ENCODE measurements at regions not wholly inside any gene's neighbourhood (a gene's known extent, or its start where the extent isn't known, plus 50 kb on each side); places are given as distances from the start of the nearest gene placed in this dataset.

DNA sequence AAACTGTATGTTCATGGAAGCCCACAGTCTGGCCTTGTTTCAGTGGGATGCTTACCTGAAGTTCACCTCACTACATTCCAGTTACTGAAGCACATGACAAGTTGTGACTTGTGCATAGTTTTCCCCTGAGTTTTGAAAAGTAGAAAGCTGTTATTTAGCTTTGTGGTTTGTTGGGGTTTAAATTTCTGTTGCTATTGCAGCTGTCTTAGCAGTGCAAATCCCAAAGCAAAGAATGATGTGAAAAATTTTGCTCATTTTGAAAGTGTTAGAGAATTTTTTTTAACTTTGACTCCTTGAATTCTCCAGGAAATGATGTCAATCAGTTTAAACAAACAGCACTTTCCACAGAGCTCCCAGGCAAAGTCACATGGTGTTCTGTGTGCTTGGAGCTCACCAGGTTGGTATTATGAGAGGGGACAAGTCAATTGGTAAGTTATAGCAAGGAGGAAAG, 268.4 kb downstream of the ADGRG6 start:
- Histone ChIP-seq H3K4me1 (peaks cover 10 to 22% (median 16%) of the 10 kb centered on the region in 4 donors), H3K27me3 (no peaks in the 10 kb centered on the region), H3K36me3 (no peaks in the 10 kb centered on the region), H3K27ac (peak overlapping the region in 1 of 4 donors; percentile 32), H3K4me3 (no peak overlapping the region), H3K9me3 (no peaks in the 10 kb centered on the region)
- ATAC-seq (ENCODE audit: low FRiP score in 2 of 2), result peak; percentile 35 to 63
- peak in 1 of 2 donors; percentile 41 for DNase-seq
- TF ChIP-seq, protein P1, sequence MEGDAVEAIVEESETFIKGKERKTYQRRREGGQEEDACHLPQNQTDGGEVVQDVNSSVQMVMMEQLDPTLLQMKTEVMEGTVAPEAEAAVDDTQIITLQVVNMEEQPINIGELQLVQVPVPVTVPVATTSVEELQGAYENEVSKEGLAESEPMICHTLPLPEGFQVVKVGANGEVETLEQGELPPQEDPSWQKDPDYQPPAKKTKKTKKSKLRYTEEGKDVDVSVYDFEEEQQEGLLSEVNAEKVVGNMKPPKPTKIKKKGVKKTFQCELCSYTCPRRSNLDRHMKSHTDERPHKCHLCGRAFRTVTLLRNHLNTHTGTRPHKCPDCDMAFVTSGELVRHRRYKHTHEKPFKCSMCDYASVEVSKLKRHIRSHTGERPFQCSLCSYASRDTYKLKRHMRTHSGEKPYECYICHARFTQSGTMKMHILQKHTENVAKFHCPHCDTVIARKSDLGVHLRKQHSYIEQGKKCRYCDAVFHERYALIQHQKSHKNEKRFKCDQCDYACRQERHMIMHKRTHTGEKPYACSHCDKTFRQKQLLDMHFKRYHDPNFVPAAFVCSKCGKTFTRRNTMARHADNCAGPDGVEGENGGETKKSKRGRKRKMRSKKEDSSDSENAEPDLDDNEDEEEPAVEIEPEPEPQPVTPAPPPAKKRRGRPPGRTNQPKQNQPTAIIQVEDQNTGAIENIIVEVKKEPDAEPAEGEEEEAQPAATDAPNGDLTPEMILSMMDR (IDR thresholded peaks at IDR 0.05), result no peak
- TF ChIP-seq POLR2A (IDR thresholded peaks at IDR 0.05), result no peak
- TF ChIP-seq POLR2AphosphoS5 (IDR thresholded peaks at IDR 0.05), result no peak
- no peak for TF ChIP-seq EP300 (IDR thresholded peaks at IDR 0.05)

- no peak overlapping the region for H3K4me3 ChIP-seq
- H3K36me3 ChIP-seq, result no peaks in the 10 kb centered on the region
- no peak overlapping the region for H3K27ac ChIP-seq
- H3K27me3 ChIP-seq, result no peaks in the 10 kb centered on the region
- 69% methylated on average over 2 of the region's 2 CpGs for WGBS, 2 donors
- no peak for ATAC-seq (ENCODE audit: low FRiP score in 2 of 2)
- TF ChIP-seq EP300 (IDR thresholded peaks at IDR 0.05) (no peak), POLR2A (IDR thresholded peaks at IDR 0.05) (no peak)
- no peaks in the 10 kb centered on the region for H3K9me3 ChIP-seq
- no peak for DNase-seq
- H3K4me1 ChIP-seq, result no peaks in the 10 kb centered on the region
Measured at GRCh38 chr6:142592876-142593275, 291.1 kb downstream of the ADGRG6 start.

GRCh38 chr6:142597836-142598235, 296.0 kb downstream of the ADGRG6 start:
- no peak for DNase-seq
- Histone ChIP-seq H3K36me3 (no peaks in the 10 kb centered on the region), H3K9me3 (no peaks in the 10 kb centered on the region), H3K27ac (no peak overlapping the region), H3K4me3 (no peak overlapping the region), H3K27me3 (no peaks in the 10 kb centered on the region), H3K4me1 (no peaks in the 10 kb centered on the region)
- WGBS, 2 donors, result 48 to 54% methylated on average over 5 of the region's 5 CpGs
- TF ChIP-seq POLR2AphosphoS5 (IDR thresholded peaks at IDR 0.05) (no peak), EP300 (IDR thresholded peaks at IDR 0.05) (no peak), POLR2A (IDR thresholded peaks at IDR 0.05) (no peak)
- TF ChIP-seq, protein P1 (IDR thresholded peaks at IDR 0.05), result no peak
- no peak for ATAC-seq (ENCODE audit: low FRiP score in 2 of 2)

GRCh38 chr6:142601427-142601826, 299.6 kb downstream of the ADGRG6 start:
- ATAC-seq (ENCODE audit: low FRiP score in 2 of 2) (no peak), DNase-seq (no peak)

GRCh38 chr6:142602972-142603371, 301.2 kb downstream of the ADGRG6 start:
- H3K4me1 ChIP-seq, result no peaks in the 10 kb centered on the region
- no peak for TF ChIP-seq EP300 (IDR thresholded peaks at IDR 0.05)
- no peaks in the 10 kb centered on the region for H3K9me3 ChIP-seq
- H3K4me3 ChIP-seq, result no peak overlapping the region
- H3K36me3 ChIP-seq, result no peaks in the 10 kb centered on the region
- ATAC-seq (ENCODE audit: low FRiP score in 2 of 2) (no peak), DNase-seq (no peak)
- H3K27ac ChIP-seq, result no peak overlapping the region
- WGBS, 2 donors, result 91 to 92% methylated on average over 3 of the region's 3 CpGs
- H3K27me3 ChIP-seq, result no peaks in the 10 kb centered on the region

More at GRCh38 chr6:142601427-142601826, 299.6 kb downstream of the ADGRG6 start:
- Histone ChIP-seq H3K27me3 (no peaks in the 10 kb centered on the region), H3K4me1 (no peaks in the 10 kb centered on the region), H3K9me3 (no peaks in the 10 kb centered on the region), H3K36me3 (no peaks in the 10 kb centered on the region), H3K4me3 (no peak overlapping the region), H3K27ac (no peak overlapping the region)
- TF ChIP-seq POLR2A (IDR thresholded peaks at IDR 0.05), result no peak
- TF ChIP-seq POLR2AphosphoS5 (IDR thresholded peaks at IDR 0.05), result no peak
- TF ChIP-seq EP300 (IDR thresholded peaks at IDR 0.05), result no peak
- TF ChIP-seq, protein P1 (IDR thresholded peaks at IDR 0.05), result no peak
- 98 to 100% methylated on average over 1 of the region's 1 CpG for WGBS, 2 donors

DNA sequence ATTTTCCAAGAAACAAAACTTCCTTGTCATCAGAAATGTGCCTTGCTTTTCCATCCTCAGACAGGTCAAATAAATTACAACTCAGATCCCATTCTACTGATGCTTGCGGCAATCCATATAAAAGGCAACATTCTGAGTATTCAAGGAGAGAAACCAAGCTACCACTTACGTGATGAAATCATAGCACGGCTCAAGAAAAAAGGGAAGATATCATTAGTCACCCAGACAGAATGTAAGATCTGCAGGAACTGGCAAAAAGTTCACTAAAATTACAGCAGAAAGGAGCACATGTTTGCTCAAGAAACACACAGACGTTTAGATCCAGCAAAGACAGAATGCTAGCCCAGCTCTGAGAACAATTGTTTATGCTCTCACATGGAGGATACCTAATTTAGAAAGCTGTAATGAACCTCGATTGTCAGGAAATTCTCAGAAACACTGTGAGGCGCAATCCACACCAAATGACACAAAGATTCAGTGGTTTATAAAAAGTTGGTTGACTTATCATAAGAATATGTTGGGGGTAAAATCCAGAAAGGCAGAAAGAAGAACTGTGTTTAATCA, 304.2 kb downstream of the ADGRG6 start:
- H3K4me1 ChIP-seq, result no peaks in the 10 kb centered on the region
- TF ChIP-seq POLR2AphosphoS5 (IDR thresholded peaks at IDR 0.05), result no peak
- TF ChIP-seq, protein P1 (IDR thresholded peaks at IDR 0.05), result no peak
- TF ChIP-seq POLR2A (IDR thresholded peaks at IDR 0.05), result no peak
- no peak for TF ChIP-seq EP300 (IDR thresholded peaks at IDR 0.05)
- WGBS, 2 donors, result 34 to 38% methylated on average over 6 of the region's 6 CpGs
- H3K27ac ChIP-seq, result no peak overlapping the region
- H3K4me3 ChIP-seq, result no peak overlapping the region
- H3K27me3 ChIP-seq, result no peaks in the 10 kb centered on the region
- DNase-seq (no peak), ATAC-seq (ENCODE audit: low FRiP score in 2 of 2) (peak in 1 of 2 donors; percentile 58)
- no peaks in the 10 kb centered on the region for H3K36me3 ChIP-seq
- no peaks in the 10 kb centered on the region for H3K9me3 ChIP-seq
